GM23338 (cell line): ENCODE measurements at regions not wholly inside any gene's neighbourhood (a gene's known extent, or its start where the extent isn't known, plus 50 kb on each side); places are given as distances from the start of the nearest gene placed in this dataset.

Source experiments
- ATAC-seq: fragments of 200-7000 bp; cut with Tn5 transposase; 3 replicates; pipeline ENCODE4 v1.9.1; 2020
- DNase-seq: peaks from one replicate; pipeline ENCODE4 v3.0.0-alpha.2; 2015; ENCODE audit warnings: low spot score
- H2AFZ ChIP-seq: fragments of 200-600 bp; sonication (generic); 2 replicates; pipeline ENCODE4 v1.8.0; 2016; ENCODE audit warnings: antibody characterized with exemption, mild to moderate bottlenecking, moderate library complexity
- H3F3A ChIP-seq: fragments of 200-600 bp; sonication (generic); replicated peaks from 2 replicates; pipeline ENCODE4 v1.8.0; 2017; ENCODE audit warnings: antibody characterized with exemption, mixed run types, low read depth
- H3K27ac ChIP-seq: fragments of 200-600 bp; sonication (generic); 2 replicates; pipeline ENCODE4 v1.6.1; 2016; ENCODE audit warnings: low read depth
- H3K27me3 ChIP-seq: fragments of 200-600 bp; sonication (generic); 2 replicates; pipeline ENCODE4 v1.8.0; 2016; ENCODE audit warnings: mild to moderate bottlenecking, mixed run types, moderate library complexity; ENCODE audit not compliant: insufficient read depth
- H3K36me3 ChIP-seq: fragments of 200-600 bp; sonication (generic); 2 replicates; pipeline ENCODE4 v1.8.0; 2016; ENCODE audit warnings: mild to moderate bottlenecking; ENCODE audit not compliant: insufficient read depth
- H3K4me1 ChIP-seq: fragments of 200-600 bp; sonication (generic); 2 replicates; pipeline ENCODE4 v1.8.0; 2016; ENCODE audit warnings: mild to moderate bottlenecking, moderate library complexity; ENCODE audit not compliant: insufficient read depth
- H3K4me2 ChIP-seq: fragments of 200-600 bp; sonication (generic); 2 replicates; pipeline ENCODE4 v1.7.1; 2017; ENCODE audit warnings: mixed run types
- H3K4me3 ChIP-seq: fragments of 200-600 bp; sonication (generic); 2 replicates; pipeline ENCODE4 v1.6.1; 2016; ENCODE audit warnings: mixed run types
- H3K79me2 ChIP-seq: fragments of 200-600 bp; sonication (generic); replicated peaks from 2 replicates; pipeline ENCODE4 v1.8.0; 2017; ENCODE audit warnings: mild to moderate bottlenecking; ENCODE audit not compliant: insufficient read depth
- H3K9me2 ChIP-seq: fragments of 200-600 bp; sonication (generic); 2 replicates; pipeline ENCODE4 v1.8.0; 2017; ENCODE audit not compliant: insufficient read depth
- H4K20me1 ChIP-seq: fragments of 200-600 bp; sonication (generic); replicated peaks from 2 replicates; pipeline ENCODE4 v1.8.0; 2017; ENCODE audit warnings: mild to moderate bottlenecking; ENCODE audit not compliant: insufficient read depth
- H3K27ac Mint-ChIP-seq: 2 replicates; pipeline ENCODE4 v1.8.0; 2020; ENCODE audit warnings: inconsistent platforms, mild to moderate bottlenecking, moderate library complexity, mixed read lengths
- H3K27me3 Mint-ChIP-seq: 3 replicates; pipeline ENCODE4 v1.8.0; 2022; ENCODE audit warnings: low read depth, mild to moderate bottlenecking, moderate library complexity, mixed read lengths, inconsistent platforms; ENCODE audit not compliant: insufficient read depth, poor library complexity
- H3K36me3 Mint-ChIP-seq: 3 replicates; pipeline ENCODE4 v1.8.0; 2021; ENCODE audit warnings: low read depth, mild to moderate bottlenecking, inconsistent platforms, moderate library complexity, mixed read lengths
- H3K4me1 Mint-ChIP-seq: 3 replicates; pipeline ENCODE4 v1.8.0; 2020; ENCODE audit warnings: mild to moderate bottlenecking, inconsistent platforms, mixed read lengths
- H3K4me3 Mint-ChIP-seq: 3 replicates; pipeline ENCODE4 v1.8.0; 2021; ENCODE audit warnings: moderate library complexity, mild to moderate bottlenecking, inconsistent platforms, mixed read lengths
- H3K9me3 Mint-ChIP-seq: 3 replicates; pipeline ENCODE4 v1.8.0; 2020; ENCODE audit warnings: moderate library complexity, mild to moderate bottlenecking, inconsistent platforms, mixed read lengths
- CREB1 ChIP-seq: fragments of 250-450 bp; sonication (Bioruptor Pico); IDR thresholded peaks from 2 replicates; pipeline ENCODE4 v1.5.0; 2020; ENCODE audit warnings: low read depth, mild to moderate bottlenecking, moderate library complexity
- CTCF ChIP-seq, 2 experiments: fragments of 200-600 bp in 1 of 2; sonication (generic) in 1 of 2; conservative IDR thresholded peaks; 2 replicates each; pipeline versions ENCODE4 v1.5.1 to v1.6.1; 2016 to 2017; ENCODE audit warnings: antibody characterized with exemption in 2 of 2, low read depth in 2 of 2, mild to moderate bottlenecking in 2 of 2, moderate library complexity in 1 of 2
- EZH2 ChIP-seq: fragments of 200-600 bp; sonication (generic); IDR thresholded peaks from one replicate; pipeline ENCODE4 v1.8.0; 2017; ENCODE audit warnings: antibody characterized with exemption, mild to moderate bottlenecking, low read depth; ENCODE audit not compliant: unreplicated experiment
- EZH2phosphoT487 ChIP-seq: fragments of 200-600 bp; sonication (generic); IDR thresholded peaks from one replicate; pipeline ENCODE4 v1.8.1; 2018; ENCODE audit warnings: antibody characterized with exemption; ENCODE audit not compliant: unreplicated experiment
- POLR2AphosphoS5 ChIP-seq: IDR thresholded peaks from 2 replicates; pipeline ENCODE4 v1.6.1; 2016; ENCODE audit warnings: antibody characterized with exemption, low read depth
- ZNF114 ChIP-seq: fragments of 250-450 bp; sonication (Bioruptor Pico); IDR thresholded peaks from 2 replicates; pipeline ENCODE4 v1.5.0; 2020; ENCODE audit warnings: mild to moderate bottlenecking, moderate library complexity
- ZNF331 ChIP-seq: fragments of 250-450 bp; sonication (Bioruptor Pico); IDR thresholded peaks from 2 replicates; pipeline ENCODE4 v1.5.0; 2020; ENCODE audit warnings: low read depth, mild to moderate bottlenecking, moderate library complexity
- TF ChIP-seq, protein P1 (sequence below): IDR thresholded peaks from 2 replicates; pipeline ENCODE4 v1.6.1; 2016; ENCODE audit warnings: antibody characterized with exemption
- TF ChIP-seq, protein P2 (sequence below): fragments of 250-450 bp; sonication (Bioruptor Pico); IDR thresholded peaks from 2 replicates; pipeline ENCODE4 v1.5.0; 2020; ENCODE audit warnings: mild to moderate bottlenecking, moderate library complexity

DNA sequence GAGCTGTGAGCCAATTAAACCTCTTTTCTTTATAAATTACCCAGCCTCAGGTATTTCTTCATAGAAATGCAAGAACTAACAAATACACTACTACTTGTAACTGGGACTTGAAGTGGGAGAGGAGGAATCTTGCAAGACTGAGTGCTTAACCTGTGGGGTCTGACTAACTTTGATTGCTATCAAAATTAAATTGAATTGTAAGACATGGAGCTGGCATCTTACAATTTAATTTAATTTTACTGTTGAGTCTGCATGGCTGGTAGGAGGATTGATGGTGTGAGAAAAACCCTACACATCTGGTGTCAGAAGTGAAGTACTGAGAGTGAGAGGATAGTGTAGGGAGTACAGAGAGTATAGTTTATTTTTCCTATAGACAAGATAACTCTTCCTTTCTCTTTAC, 1259.9 kb downstream of the CDH12 start:
- peaks cover 9% of the 10 kb centered on the region; the same call in 2 of the 3 replicates for H3K4me1 Mint-ChIP-seq
- no peaks in the 10 kb centered on the region for H3F3A ChIP-seq

DNA sequence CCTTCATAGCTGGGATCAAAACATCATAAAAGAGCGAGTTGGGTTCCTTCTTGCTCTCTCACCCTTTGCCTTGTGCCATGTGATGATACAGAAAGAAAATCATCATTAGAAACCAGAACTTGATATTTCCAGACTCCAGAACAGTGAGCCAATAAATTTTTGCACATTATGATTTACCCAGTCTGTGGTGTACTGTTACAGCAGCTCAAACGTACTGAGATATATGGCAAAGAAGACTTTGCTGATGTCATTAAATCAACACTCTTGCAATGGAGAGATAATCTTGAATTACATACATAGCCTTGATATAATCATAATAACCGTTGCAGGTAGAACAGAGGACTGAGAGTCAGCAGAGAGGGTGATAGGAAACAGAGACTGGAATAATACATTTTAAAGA, 1271.6 kb downstream of the CDH12 start:
- Mint-ChIP-seq H3K36me3 (peaks cover 5% of the 10 kb centered on the region; the same call in 1 of the 3 replicates), H3K9me3 (peaks cover 3% of the 10 kb centered on the region; the same call in 1 of the 3 replicates), H3K27ac (no peak overlapping the region), H3K27me3 (no peaks in the 10 kb centered on the region), H3K4me1 (peaks cover 7% of the 10 kb centered on the region; the same call in 2 of the 3 replicates), H3K4me3 (no peak overlapping the region)
- Histone ChIP-seq H3K4me2 (no peak overlapping the region), H3K27me3 (no peaks in the 10 kb centered on the region), H4K20me1 (no peaks in the 10 kb centered on the region), H2AFZ (no peak overlapping the region), H3K79me2 (no peaks in the 10 kb centered on the region), H3K4me3 (no peak overlapping the region), H3K4me1 (peaks cover 7% of the 10 kb centered on the region), H3K27ac (no peak overlapping the region), H3K9me2 (no peaks in the 10 kb centered on the region; the same call in 1 of the 2 replicates), H3F3A (no peaks in the 10 kb centered on the region), H3K36me3 (no peaks in the 10 kb centered on the region)
- DNase-seq (no peak), ATAC-seq (no peak)
- TF ChIP-seq, protein P1, sequence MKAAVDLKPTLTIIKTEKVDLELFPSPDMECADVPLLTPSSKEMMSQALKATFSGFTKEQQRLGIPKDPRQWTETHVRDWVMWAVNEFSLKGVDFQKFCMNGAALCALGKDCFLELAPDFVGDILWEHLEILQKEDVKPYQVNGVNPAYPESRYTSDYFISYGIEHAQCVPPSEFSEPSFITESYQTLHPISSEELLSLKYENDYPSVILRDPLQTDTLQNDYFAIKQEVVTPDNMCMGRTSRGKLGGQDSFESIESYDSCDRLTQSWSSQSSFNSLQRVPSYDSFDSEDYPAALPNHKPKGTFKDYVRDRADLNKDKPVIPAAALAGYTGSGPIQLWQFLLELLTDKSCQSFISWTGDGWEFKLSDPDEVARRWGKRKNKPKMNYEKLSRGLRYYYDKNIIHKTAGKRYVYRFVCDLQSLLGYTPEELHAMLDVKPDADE = no peak
- TF ChIP-seq EZH2 = no peak
- TF ChIP-seq, protein P2, sequence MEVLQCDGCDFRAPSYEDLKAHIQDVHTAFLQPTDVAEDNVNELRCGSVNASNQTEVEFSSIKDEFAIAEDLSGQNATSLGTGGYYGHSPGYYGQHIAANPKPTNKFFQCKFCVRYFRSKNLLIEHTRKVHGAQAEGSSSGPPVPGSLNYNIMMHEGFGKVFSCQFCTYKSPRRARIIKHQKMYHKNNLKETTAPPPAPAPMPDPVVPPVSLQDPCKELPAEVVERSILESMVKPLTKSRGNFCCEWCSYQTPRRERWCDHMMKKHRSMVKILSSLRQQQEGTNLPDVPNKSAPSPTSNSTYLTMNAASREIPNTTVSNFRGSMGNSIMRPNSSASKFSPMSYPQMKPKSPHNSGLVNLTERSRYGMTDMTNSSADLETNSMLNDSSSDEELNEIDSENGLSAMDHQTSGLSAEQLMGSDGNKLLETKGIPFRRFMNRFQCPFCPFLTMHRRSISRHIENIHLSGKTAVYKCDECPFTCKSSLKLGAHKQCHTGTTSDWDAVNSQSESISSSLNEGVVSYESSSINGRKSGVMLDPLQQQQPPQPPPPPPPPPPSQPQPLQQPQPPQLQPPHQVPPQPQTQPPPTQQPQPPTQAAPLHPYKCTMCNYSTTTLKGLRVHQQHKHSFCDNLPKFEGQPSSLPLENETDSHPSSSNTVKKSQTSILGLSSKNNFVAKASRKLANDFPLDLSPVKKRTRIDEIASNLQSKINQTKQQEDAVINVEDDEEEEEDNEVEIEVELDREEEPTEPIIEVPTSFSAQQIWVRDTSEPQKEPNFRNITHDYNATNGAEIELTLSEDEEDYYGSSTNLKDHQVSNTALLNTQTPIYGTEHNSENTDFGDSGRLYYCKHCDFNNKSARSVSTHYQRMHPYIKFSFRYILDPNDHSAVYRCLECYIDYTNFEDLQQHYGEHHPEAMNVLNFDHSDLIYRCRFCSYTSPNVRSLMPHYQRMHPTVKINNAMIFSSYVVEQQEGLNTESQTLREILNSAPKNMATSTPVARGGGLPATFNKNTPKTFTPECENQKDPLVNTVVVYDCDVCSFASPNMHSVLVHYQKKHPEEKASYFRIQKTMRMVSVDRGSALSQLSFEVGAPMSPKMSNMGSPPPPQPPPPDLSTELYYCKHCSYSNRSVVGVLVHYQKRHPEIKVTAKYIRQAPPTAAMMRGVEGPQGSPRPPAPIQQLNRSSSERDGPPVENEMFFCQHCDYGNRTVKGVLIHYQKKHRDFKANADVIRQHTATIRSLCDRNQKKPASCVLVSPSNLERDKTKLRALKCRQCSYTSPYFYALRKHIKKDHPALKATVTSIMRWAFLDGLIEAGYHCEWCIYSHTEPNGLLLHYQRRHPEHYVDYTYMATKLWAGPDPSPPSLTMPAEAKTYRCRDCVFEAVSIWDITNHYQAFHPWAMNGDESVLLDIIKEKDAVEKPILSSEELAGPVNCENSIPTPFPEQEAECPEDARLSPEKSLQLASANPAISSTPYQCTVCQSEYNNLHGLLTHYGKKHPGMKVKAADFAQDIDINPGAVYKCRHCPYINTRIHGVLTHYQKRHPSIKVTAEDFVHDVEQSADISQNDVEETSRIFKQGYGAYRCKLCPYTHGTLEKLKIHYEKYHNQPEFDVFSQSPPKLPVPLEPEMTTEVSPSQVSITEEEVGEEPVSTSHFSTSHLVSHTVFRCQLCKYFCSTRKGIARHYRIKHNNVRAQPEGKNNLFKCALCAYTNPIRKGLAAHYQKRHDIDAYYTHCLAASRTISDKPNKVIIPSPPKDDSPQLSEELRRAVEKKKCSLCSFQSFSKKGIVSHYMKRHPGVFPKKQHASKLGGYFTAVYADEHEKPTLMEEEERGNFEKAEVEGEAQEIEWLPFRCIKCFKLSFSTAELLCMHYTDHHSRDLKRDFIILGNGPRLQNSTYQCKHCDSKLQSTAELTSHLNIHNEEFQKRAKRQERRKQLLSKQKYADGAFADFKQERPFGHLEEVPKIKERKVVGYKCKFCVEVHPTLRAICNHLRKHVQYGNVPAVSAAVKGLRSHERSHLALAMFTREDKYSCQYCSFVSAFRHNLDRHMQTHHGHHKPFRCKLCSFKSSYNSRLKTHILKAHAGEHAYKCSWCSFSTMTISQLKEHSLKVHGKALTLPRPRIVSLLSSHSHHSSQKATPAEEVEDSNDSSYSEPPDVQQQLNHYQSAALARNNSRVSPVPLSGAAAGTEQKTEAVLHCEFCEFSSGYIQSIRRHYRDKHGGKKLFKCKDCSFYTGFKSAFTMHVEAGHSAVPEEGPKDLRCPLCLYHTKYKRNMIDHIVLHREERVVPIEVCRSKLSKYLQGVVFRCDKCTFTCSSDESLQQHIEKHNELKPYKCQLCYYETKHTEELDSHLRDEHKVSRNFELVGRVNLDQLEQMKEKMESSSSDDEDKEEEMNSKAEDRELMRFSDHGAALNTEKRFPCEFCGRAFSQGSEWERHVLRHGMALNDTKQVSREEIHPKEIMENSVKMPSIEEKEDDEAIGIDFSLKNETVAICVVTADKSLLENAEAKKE (CRISPR knock-in tag) = no peak
- TF ChIP-seq ZNF331 (CRISPR knock-in tag) = no peak

More for the DNA sequence above, 1259.9 kb downstream of the CDH12 start:
- Histone ChIP-seq H3K9me2 (no peaks in the 10 kb centered on the region), H4K20me1 (no peaks in the 10 kb centered on the region), H3K79me2 (no peaks in the 10 kb centered on the region), H3K4me1 (no peaks in the 10 kb centered on the region), H2AFZ (no peak overlapping the region), H3K4me2 (no peak overlapping the region), H3K27me3 (no peaks in the 10 kb centered on the region), H3K4me3 (no peak overlapping the region), H3K27ac (no peak overlapping the region), H3K36me3 (no peaks in the 10 kb centered on the region)
- no peak for ATAC-seq
- Mint-ChIP-seq H3K27ac (no peak overlapping the region), H3K36me3 (peaks cover 10% of the 10 kb centered on the region; the same call in 2 of the 3 replicates), H3K4me3 (no peak overlapping the region), H3K9me3 (peaks cover 12% of the 10 kb centered on the region), H3K27me3 (peaks cover 2% of the 10 kb centered on the region)
- DNase-seq = no peak
- TF ChIP-seq EZH2 (no peak), POLR2AphosphoS5 (no peak), CTCF (conservative IDR thresholded peaks at IDR 0.05; ENCODE audit: low read depth in 2 of 2) (no peak), EZH2phosphoT487 (no peak), ZNF114 (CRISPR knock-in tag) (no peak), ZNF331 (CRISPR knock-in tag) (no peak), CREB1 (CRISPR knock-in tag) (no peak)
- TF ChIP-seq, protein P1 = no peak
